Globus pallidus (tissue), 1 donor: ENCODE measurements at regions not wholly inside any gene's neighbourhood (a gene's known extent, or its start where the extent isn't known, plus 50 kb on each side); places are given as distances from the start of the nearest gene placed in this dataset.

Experiments
- DNase-seq: peaks from one replicate; pipeline ENCODE4 v3.0.0-alpha.2; 2015; ENCODE audit warnings: low spot score

GRCh38 chr12:93156086-93156716 lies 221.5 kb upstream of the NUDT4 start:
- DNase-seq = peak; percentile 26

GRCh38 chr12:93157279-93157678 lies 220.4 kb upstream of the NUDT4 start:
- no peak for DNase-seq

DNA sequence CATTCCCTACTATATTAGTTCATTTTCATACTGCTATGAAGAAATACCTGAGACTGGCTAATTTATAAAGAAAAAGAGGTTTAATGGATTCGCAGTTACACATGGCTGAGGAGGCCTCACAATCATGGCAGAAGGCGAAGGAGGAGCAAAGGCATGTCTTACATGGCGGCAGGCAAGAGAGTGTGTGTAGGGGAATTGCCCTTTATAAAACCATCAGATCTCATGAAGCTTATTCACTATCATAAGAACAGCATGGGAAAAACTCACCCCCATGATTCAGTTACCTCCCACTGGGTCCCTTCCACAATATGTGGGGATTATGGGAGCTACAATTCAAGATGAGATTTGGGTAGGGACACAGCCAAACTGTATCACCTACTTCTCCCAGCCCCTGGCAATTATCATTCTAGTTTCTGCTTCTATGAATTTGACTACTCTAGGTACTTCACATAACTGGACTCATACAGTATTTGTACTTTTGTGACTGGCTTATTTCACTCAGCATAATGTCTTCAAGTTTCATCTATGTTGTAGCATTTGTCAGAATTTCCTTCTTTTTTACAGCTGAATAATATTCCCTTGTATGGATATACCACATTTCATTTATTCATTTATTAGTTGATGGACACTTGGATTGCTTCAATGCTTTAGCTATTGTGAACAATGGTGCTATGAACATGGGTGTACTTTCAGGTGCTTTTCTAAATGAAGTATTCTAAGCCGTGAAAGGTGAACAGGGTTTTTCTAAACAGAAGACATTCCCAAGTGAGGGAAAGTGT lies 219.5 kb upstream of the NUDT4 start:
- no peak for DNase-seq

GRCh38 chr12:93163260-93164036 lies 214.3 kb upstream of the NUDT4 start:
- DNase-seq = no peak

DNA sequence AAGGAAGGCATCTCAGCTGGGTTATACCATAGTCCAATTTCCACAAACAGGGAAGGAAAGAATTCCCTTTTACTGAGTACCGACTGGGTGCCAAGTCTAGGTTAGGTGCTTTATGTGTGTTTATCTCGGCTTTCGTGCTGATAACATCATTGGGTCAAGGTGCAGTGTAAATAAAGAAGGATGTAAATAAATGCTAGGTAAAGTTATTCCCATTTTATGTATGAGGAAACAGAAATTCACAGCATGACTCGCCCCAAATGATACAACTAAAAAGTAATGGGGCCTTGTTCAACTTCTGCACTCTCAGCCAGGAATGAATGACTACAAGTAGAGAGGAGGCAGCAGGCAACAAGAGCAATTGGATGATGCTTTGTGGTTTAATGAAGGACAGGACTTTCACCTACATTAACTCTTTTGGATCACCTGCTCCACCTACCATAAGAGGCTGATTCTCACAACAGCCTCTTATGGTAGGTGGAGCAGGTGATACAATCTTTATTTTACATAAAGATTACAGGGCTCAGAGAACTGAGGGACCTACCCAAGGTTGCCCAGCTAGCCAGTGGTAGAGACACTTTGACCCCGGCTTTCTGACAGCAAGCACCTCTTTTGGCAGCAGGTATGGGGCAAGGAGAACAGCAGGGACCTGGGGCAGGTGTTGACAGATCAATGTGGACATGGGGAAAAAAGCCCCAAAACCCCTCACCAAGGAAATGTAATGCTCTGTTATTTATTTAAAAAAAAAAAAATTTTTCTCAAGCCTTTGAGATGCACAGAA lies 213.4 kb upstream of the NUDT4 start:
- DNase-seq = no peak

- DNase-seq = no peak
Observed at GRCh38 chr12:93165384-93165932, 212.3 kb upstream of the NUDT4 start.

- DNase-seq = no peak
Observed at GRCh38 chr12:93166541-93167307, 211.0 kb upstream of the NUDT4 start.

- no peak for DNase-seq
Observed at GRCh38 chr12:93167331-93167730, 210.4 kb upstream of the NUDT4 start.

GRCh38 chr12:93167841-93168492 lies 209.8 kb upstream of the NUDT4 start:
- DNase-seq = peak; percentile 39

DNA sequence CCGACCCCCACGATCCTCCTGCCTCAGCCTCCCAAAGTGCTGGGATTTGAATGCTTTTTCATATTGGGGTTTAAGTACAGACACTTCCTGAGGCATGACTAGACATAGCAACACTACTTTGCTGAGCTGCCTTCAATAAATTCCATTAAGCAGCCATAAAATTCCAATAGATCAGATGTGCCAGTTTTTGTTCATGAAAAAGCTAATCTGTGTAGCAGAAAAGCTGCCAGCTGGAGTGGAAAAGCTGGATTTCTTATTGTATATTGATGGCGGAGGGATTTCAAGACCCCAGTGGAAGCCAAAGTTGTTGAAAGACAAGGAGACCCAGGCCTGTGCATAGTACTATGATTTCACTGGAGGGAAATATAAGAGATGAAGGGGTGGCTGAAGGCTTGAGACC lies 209.0 kb upstream of the NUDT4 start:
- DNase-seq = no peak

DNA sequence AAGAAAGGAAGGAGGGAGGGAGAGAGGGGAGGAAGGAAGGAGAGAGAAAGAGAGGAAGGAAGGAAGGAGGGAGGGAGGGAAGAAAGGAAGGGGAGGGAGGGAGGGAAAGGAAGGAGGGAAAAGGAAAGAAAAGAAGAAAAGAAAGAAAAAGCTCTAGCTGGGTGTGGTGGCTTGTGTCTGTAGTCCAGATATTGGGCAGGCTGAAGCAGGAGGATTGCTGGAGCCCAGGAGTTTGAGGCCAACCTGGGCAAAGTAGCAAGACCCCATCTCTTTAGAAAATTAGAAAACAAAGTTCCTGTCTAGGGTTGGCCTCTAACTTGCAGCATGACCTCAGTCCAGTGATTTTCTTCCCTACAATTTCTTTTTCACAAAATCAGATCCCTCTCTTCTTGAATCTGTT lies 208.2 kb upstream of the NUDT4 start:
- DNase-seq = no peak

- DNase-seq = no peak
Observed at GRCh38 chr12:93170928-93171327, 206.8 kb upstream of the NUDT4 start.

DNA sequence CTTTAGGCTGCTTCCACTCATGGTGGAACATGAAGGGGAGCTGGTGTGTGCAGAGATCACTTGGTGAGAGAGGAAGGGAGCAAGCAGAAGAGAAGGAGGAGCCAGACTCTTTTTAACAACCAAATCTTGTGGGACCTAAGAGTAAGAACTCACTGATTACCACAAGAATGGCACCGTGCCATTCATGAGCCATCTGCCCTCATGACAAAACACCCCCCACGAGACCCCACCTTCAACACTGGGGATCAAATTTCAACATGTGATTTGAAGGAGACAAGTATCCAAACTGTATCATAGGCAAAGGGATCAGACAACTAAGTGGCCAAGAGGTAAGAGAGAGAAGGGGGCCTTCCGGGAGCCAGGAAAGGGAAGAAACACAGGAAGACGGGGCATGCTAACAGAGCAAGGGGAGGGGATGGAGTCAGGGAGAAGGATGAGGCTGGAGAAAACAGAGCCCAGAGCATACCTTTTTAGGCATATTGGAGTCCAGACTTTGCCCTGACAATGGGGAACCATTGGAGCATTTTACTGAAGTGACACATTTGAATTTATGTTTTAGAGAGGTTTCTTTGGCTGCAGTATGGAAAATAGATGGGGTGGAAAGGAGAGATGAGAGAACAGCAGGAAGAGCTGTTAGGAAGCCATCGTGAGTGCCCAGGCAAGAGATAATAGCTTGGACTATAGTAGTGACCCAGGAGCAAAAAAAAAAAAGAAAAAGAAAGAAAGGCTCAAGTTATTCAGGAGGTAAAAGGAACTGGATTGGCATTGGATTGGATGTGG lies 204.4 kb upstream of the NUDT4 start:
- no peak for DNase-seq

GRCh38 chr12:93174048-93174447 lies 203.7 kb upstream of the NUDT4 start:
- DNase-seq = no peak

- DNase-seq = no peak
Observed at GRCh38 chr12:93174473-93174872, 203.3 kb upstream of the NUDT4 start.

DNA sequence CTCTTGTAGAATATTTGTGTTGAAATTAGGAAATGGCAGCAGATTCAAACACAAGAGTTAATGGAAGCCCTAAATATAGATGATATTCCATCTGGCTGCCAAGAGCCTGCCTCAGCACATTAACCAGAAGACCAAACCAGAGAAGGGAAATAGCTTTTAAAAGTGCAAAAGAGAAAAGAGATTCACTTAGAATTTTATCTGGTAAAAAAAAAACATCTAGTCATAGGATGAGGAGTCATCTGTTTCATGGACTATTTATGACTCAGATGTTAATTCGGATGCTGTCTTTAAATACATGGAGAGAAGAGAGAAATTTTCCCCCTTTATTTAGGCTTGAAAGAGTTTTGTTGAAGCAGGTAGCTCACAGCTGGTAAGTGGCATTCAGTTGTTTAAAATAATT lies 201.6 kb upstream of the NUDT4 start:
- no peak for DNase-seq

- DNase-seq = no peak
Observed at GRCh38 chr12:93176610-93177126, 201.1 kb upstream of the NUDT4 start.

DNA sequence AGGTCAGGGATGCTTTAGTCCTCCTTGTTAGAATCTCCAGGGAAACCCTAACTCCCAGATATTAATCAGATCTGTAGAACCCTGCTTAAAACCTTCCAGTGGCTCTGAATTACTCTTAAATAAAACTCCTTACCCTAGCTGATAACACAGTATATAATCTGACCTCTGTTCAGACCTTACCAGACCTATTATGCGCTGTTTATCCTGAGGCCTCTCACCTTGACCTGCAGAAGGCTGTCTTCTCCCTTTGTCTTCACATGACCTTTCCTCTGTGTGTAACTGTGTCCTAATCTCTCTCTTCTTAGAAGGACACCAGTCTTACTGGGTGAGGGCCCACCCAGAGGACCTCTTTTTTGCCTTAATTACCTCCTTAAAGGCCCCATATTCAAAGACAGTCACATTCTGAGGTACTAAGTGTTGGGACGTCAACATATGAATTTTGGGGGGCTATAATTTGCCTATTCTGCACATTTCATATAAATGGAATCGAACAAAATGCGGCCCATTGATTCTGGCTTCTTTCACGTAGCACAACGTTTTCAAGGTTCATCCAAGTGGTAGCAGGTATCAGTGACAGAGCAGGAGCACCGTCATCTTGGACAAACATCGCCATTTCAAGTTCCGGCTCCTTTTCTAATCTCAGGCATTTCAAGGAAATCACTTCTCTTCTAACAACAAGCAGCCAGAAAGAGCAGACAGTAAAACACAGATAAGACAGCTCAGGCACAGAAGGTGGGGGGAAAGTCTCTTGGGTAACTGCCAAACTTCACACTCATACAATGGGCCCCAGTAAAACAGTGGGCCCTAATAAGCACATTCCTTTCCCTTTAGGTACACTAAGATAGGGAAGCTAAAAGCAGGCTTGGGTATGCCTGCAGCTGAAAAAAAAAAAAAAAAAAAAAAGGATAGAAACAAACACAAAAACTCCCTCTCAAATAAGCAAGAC lies 200.2 kb upstream of the NUDT4 start:
- no peak for DNase-seq
